Trophoblast cell (in vitro differentiated cells and primary cell): ENCODE measurements at regions not wholly inside any gene's neighbourhood (a gene's known extent, or its start where the extent isn't known, plus 50 kb on each side); places are given as distances from the start of the nearest gene placed in this dataset.

ENCODE experiments used
- DNase-seq, 2 donors: peaks; one replicate each; pipeline ENCODE4 v3.0.0-alpha.2; 2016
- H2AFZ ChIP-seq: 2 replicates; pipeline ENCODE4 v1.6.1; 2013; ENCODE audit warnings: low read length, moderate library complexity, mild to moderate bottlenecking; ENCODE audit not compliant: insufficient read depth, poor library complexity
- H2AK5ac ChIP-seq: 2 replicates; pipeline ENCODE4 v1.6.1; 2013; ENCODE audit warnings: mild to moderate bottlenecking, low read length
- H2BK120ac ChIP-seq: 2 replicates; pipeline ENCODE4 v1.6.1; 2013; ENCODE audit warnings: low read length, mild to moderate bottlenecking, moderate library complexity; ENCODE audit not compliant: insufficient read depth, poor library complexity
- H2BK12ac ChIP-seq: 2 replicates; pipeline ENCODE4 v1.6.1; 2013; ENCODE audit warnings: mild to moderate bottlenecking, low read length, moderate library complexity
- H2BK5ac ChIP-seq: 2 replicates; pipeline ENCODE4 v1.6.1; 2013; ENCODE audit warnings: low read length, low read depth, moderate library complexity, mild to moderate bottlenecking; ENCODE audit not compliant: poor library complexity
- H3K14ac ChIP-seq: 2 replicates; pipeline ENCODE4 v1.6.1; 2013; ENCODE audit warnings: mild to moderate bottlenecking, low read length
- H3K18ac ChIP-seq: 2 replicates; pipeline ENCODE4 v1.6.1; 2013; ENCODE audit warnings: mild to moderate bottlenecking, low read length
- H3K23ac ChIP-seq: 2 replicates; pipeline ENCODE4 v1.6.1; 2013; ENCODE audit warnings: low read length
- H3K27ac ChIP-seq: 2 replicates; pipeline ENCODE4 v1.5.1; 2013; ENCODE audit warnings: low read depth, mild to moderate bottlenecking, inconsistent platforms, low read length, moderate library complexity
- H3K27me3 ChIP-seq: 2 replicates; pipeline ENCODE4 v1.6.1; 2013; ENCODE audit warnings: inconsistent platforms, mild to moderate bottlenecking, low read length, moderate library complexity; ENCODE audit not compliant: insufficient read depth
- H3K36me3 ChIP-seq, 2 experiments: 1 replicate in 1 of 2; 2 replicates in 1 of 2; pipeline ENCODE4 v1.6.1; 2013; ENCODE audit warnings: low read length in 2 of 2, mild to moderate bottlenecking in 2 of 2, moderate library complexity in 1 of 2; ENCODE audit not compliant: insufficient read depth in 2 of 2, control insufficient read depth in 1 of 2
- H3K4ac ChIP-seq: 2 replicates; pipeline ENCODE4 v1.6.1; 2013; ENCODE audit warnings: low read depth, mild to moderate bottlenecking, low read length, moderate library complexity
- H3K4me1 ChIP-seq, 2 experiments: 1 replicate in 1 of 2; 2 replicates in 1 of 2; pipeline ENCODE4 v1.6.1; 2013; ENCODE audit warnings: low read length in 2 of 2, mild to moderate bottlenecking in 2 of 2, moderate library complexity in 1 of 2; ENCODE audit not compliant: insufficient read depth in 2 of 2, control insufficient read depth in 1 of 2
- H3K4me2 ChIP-seq: 2 replicates; pipeline ENCODE4 v1.6.1; 2013; ENCODE audit warnings: inconsistent platforms, mild to moderate bottlenecking, low read length, moderate library complexity
- H3K4me3 ChIP-seq: 2 replicates; pipeline ENCODE4 v1.5.1; 2013; ENCODE audit warnings: mild to moderate bottlenecking, low read depth, low read length, inconsistent platforms
- H3K79me1 ChIP-seq: one replicate; pipeline ENCODE4 v1.6.1; 2013; ENCODE audit warnings: low read length
- H3K79me2 ChIP-seq: 2 replicates; pipeline ENCODE4 v1.6.1; 2013; ENCODE audit warnings: low read length, mild to moderate bottlenecking; ENCODE audit not compliant: control insufficient read depth, insufficient read depth, poor library complexity
- H3K9ac ChIP-seq: 2 replicates; pipeline ENCODE4 v1.6.1; 2013; ENCODE audit warnings: mild to moderate bottlenecking, low read length
- H3K9me3 ChIP-seq: 2 replicates; pipeline ENCODE4 v1.6.1; 2013; ENCODE audit warnings: low read depth, mild to moderate bottlenecking, control low read depth, inconsistent platforms, low read length; ENCODE audit not compliant: insufficient read depth
- H4K12ac ChIP-seq: 2 replicates; pipeline ENCODE4 v1.6.1; 2013; ENCODE audit warnings: low read depth, mild to moderate bottlenecking, low read length, moderate library complexity
- H4K8ac ChIP-seq: 2 replicates; pipeline ENCODE4 v1.6.1; 2013; ENCODE audit warnings: low read depth, mild to moderate bottlenecking, low read length, moderate library complexity
- H4K91ac ChIP-seq: one replicate; pipeline ENCODE4 v1.6.1; 2013; ENCODE audit warnings: low read depth, mild to moderate bottlenecking, low read length, moderate library complexity
- WGBS: extraction: QIAGEN DNeasy Blood & Tissue Kit; methylation state at CpG from one replicate; pipeline ENCODE4 v1.1.7; 2013; ENCODE audit warnings: missing lambda C conversion rate; ENCODE audit not compliant: insufficient read length, insufficient coverage; ENCODE audit errors: extremely low coverage; 5-methylcytosine and 5-hydroxymethylcytosine counted together

- H2BK12ac ChIP-seq = no peak overlapping the region
- H2BK5ac ChIP-seq = no peak overlapping the region
- H3K4ac ChIP-seq = no peak overlapping the region
- no peak overlapping the region for H3K27ac ChIP-seq
- no peaks in the 10 kb centered on the region for H3K79me2 ChIP-seq
- H2BK120ac ChIP-seq = no peak overlapping the region
- no peak overlapping the region for H3K23ac ChIP-seq
- H3K79me1 ChIP-seq = no peaks in the 10 kb centered on the region
- no peak overlapping the region for H3K14ac ChIP-seq
- WGBS = no CpG with 5 or more reads among the region's 9 CpGs
- no peak overlapping the region for H4K12ac ChIP-seq
- no peak overlapping the region for H3K4me2 ChIP-seq
- H3K4me3 ChIP-seq = no peak overlapping the region
- no peak overlapping the region for H2AK5ac ChIP-seq
- H3K9ac ChIP-seq = no peak overlapping the region
- no peaks in the 10 kb centered on the region for H3K36me3 ChIP-seq
- H4K8ac ChIP-seq = no peak overlapping the region
- no peak for DNase-seq
- H2AFZ ChIP-seq = no peak overlapping the region
- no peaks in the 10 kb centered on the region for H3K27me3 ChIP-seq
- H4K91ac ChIP-seq = no peak overlapping the region
- no peaks in the 10 kb centered on the region for H3K4me1 ChIP-seq
- no peaks in the 10 kb centered on the region for H3K9me3 ChIP-seq
- no peak overlapping the region for H3K18ac ChIP-seq
Observed at GRCh38 chr9:14500705-14501104, 186.8 kb upstream of the NFIB start.

DNA sequence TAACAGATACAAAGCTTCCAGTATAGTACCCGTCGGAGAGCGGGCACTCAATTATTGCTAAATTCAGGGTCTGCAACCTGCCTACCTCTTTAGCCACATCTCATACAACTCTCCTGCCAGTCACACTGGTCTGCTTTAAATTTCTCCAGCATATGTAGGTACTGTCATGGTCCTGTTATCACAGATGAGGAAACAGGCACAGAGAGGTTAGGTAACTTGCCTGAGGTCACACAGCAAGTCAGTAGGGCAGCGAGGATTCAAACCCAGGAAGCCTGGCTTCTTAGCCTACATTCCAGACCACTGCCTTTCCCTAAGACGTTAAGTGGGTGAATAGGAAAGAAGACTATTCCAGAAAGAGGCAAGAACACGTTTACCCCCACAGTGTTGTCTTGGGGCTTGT lies 186.0 kb upstream of the NFIB start:
- no peak overlapping the region for H2BK5ac ChIP-seq
- no peak overlapping the region for H3K4me2 ChIP-seq
- H3K27me3 ChIP-seq = no peaks in the 10 kb centered on the region
- H2AFZ ChIP-seq = no peak overlapping the region
- no peak overlapping the region for H4K12ac ChIP-seq
- H4K8ac ChIP-seq = no peak overlapping the region
- H3K36me3 ChIP-seq = no peaks in the 10 kb centered on the region
- H3K79me2 ChIP-seq = no peaks in the 10 kb centered on the region
- no peak for DNase-seq
- H2BK120ac ChIP-seq = no peak overlapping the region
- no peak overlapping the region for H3K9ac ChIP-seq
- H3K79me1 ChIP-seq = no peaks in the 10 kb centered on the region
- no CpG with 5 or more reads among the region's 6 CpGs for WGBS
- no peak overlapping the region for H4K91ac ChIP-seq
- no peak overlapping the region for H3K27ac ChIP-seq
- H3K4me3 ChIP-seq = no peak overlapping the region
- no peak overlapping the region for H2AK5ac ChIP-seq
- no peak overlapping the region for H3K23ac ChIP-seq
- H2BK12ac ChIP-seq = no peak overlapping the region
- H3K18ac ChIP-seq = no peak overlapping the region
- no peaks in the 10 kb centered on the region for H3K4me1 ChIP-seq
- H3K9me3 ChIP-seq = no peaks in the 10 kb centered on the region
- H3K14ac ChIP-seq = no peak overlapping the region
- no peak overlapping the region for H3K4ac ChIP-seq

GRCh38 chr9:14498824-14499223 lies 184.9 kb upstream of the NFIB start:
- no peaks in the 10 kb centered on the region for H3K27me3 ChIP-seq
- H2BK5ac ChIP-seq = no peak overlapping the region
- DNase-seq = no peak
- H3K36me3 ChIP-seq = no peaks in the 10 kb centered on the region
- no peak overlapping the region for H3K27ac ChIP-seq
- H3K9ac ChIP-seq = no peak overlapping the region
- no peaks in the 10 kb centered on the region for H3K4me1 ChIP-seq
- no peak overlapping the region for H3K18ac ChIP-seq
- no peak overlapping the region for H3K4ac ChIP-seq
- WGBS = no CpG with 5 or more reads among the region's 5 CpGs
- no peak overlapping the region for H2BK120ac ChIP-seq
- no peak overlapping the region for H4K91ac ChIP-seq
- H2BK12ac ChIP-seq = no peak overlapping the region
- no peak overlapping the region for H3K14ac ChIP-seq
- H4K12ac ChIP-seq = no peak overlapping the region
- H2AK5ac ChIP-seq = no peak overlapping the region
- H2AFZ ChIP-seq = no peak overlapping the region
- no peak overlapping the region for H3K23ac ChIP-seq
- H3K4me3 ChIP-seq = no peak overlapping the region
- H3K79me1 ChIP-seq = no peaks in the 10 kb centered on the region
- no peaks in the 10 kb centered on the region for H3K79me2 ChIP-seq
- no peak overlapping the region for H4K8ac ChIP-seq
- no peak overlapping the region for H3K4me2 ChIP-seq
- H3K9me3 ChIP-seq = no peaks in the 10 kb centered on the region

GRCh38 chr9:14497476-14497875 lies 183.5 kb upstream of the NFIB start:
- no peak overlapping the region for H3K4ac ChIP-seq
- H4K12ac ChIP-seq = no peak overlapping the region
- H3K4me2 ChIP-seq = no peak overlapping the region
- no peaks in the 10 kb centered on the region for H3K9me3 ChIP-seq
- no peak overlapping the region for H2AFZ ChIP-seq
- no peaks in the 10 kb centered on the region for H3K4me1 ChIP-seq
- DNase-seq = no peak
- no peak overlapping the region for H3K18ac ChIP-seq
- no peak overlapping the region for H2AK5ac ChIP-seq
- H3K27me3 ChIP-seq = no peaks in the 10 kb centered on the region
- H3K79me1 ChIP-seq = no peaks in the 10 kb centered on the region
- H3K14ac ChIP-seq = no peak overlapping the region
- H3K79me2 ChIP-seq = no peaks in the 10 kb centered on the region
- no peak overlapping the region for H2BK12ac ChIP-seq
- no peak overlapping the region for H3K27ac ChIP-seq
- H3K4me3 ChIP-seq = no peak overlapping the region
- no peak overlapping the region for H3K23ac ChIP-seq
- H4K91ac ChIP-seq = no peak overlapping the region
- H4K8ac ChIP-seq = no peak overlapping the region
- H3K9ac ChIP-seq = no peak overlapping the region
- H2BK120ac ChIP-seq = no peak overlapping the region
- H3K36me3 ChIP-seq = no peaks in the 10 kb centered on the region
- no peak overlapping the region for H2BK5ac ChIP-seq
- no CpG with 5 or more reads among the region's 1 CpG for WGBS
